ENCODE measurements at regions not wholly inside any gene's neighbourhood (a gene's known extent, or its start where the extent isn't known, plus 50 kb on each side); places are given as distances from the start of the nearest gene placed in this dataset.

DNA sequence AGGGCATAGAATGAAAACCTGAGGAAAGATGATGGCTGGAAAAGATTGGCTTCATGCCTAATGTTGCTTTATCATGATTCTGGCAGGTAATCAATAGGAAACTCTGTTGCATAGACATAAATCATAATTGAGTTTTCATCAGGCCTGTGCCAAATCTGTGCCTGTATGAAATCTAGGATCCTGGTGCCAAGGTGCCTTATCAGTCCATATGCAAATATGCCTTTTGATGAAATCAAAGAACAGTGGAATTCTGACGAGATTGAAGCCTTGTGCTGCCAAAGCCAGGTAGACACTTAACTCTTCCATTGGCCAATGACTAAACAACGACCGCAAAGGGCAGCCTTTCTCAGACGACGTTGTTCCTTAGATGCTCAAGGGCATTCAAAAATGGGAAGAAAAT, 170.0 kb upstream of the CRIM1 start:
- WGBS, 2 experiments (ENCODE audit: extremely low coverage in 1 of 2, insufficient coverage in 1 of 2, insufficient read length in 1 of 2, insufficient replicate concordance in 2 of 2, low coverage in 1 of 2, low lambda C conversion rate in 2 of 2, missing lambda C conversion rate in 1 of 2), result 96% methylated on average over 5 of the region's 5 CpGs; no CpG with 5 or more reads in 1 of the 2 experiments
- Histone ChIP-seq H3K4me2 (ENCODE audit: insufficient read depth in 1 of 2, low read depth in 2 of 2, low read length in 2 of 2) (no peak overlapping the region), H2BK15ac (ENCODE audit: low read length) (no peak overlapping the region), H3K14ac (ENCODE audit: insufficient read length) (no peak overlapping the region), H3K9ac (replicated peaks in 1 of 4; ENCODE audit: extremely low read depth in 1 of 4, low read depth in 3 of 4, low read length in 3 of 4) (no peak overlapping the region), H3K27ac (ENCODE audit: low read depth, low read length) (no peak overlapping the region), H3K4me3 (ENCODE audit: extremely low read depth in 1 of 4, insufficient read depth in 2 of 4, low read depth in 3 of 4, low read length in 4 of 4) (no peak overlapping the region), H4K8ac (ENCODE audit: extremely low read depth, insufficient read depth, low read length) (no peak overlapping the region), H3K4ac (replicated peaks; ENCODE audit: insufficient read length, low read depth, low read length) (no peak overlapping the region), H4K5ac (ENCODE audit: insufficient read length, low read depth, low read length) (no peak overlapping the region), H3K18ac (ENCODE audit: extremely low read depth, low read length) (no peak overlapping the region), H3K56ac (replicated peaks; ENCODE audit: insufficient read length, low read depth, low read length) (no peak overlapping the region), H4K91ac (replicated peaks; ENCODE audit: insufficient read length, low read length) (no peak overlapping the region), H3K9me3 (ENCODE audit: insufficient read depth in 2 of 2, low read depth in 1 of 2, low read length in 1 of 2) (no peaks in the 10 kb centered on the region), H2BK5ac (ENCODE audit: low read depth, low read length) (no peak overlapping the region), H3K79me1 (ENCODE audit: low read depth, low read length) (no peaks in the 10 kb centered on the region), H2BK120ac (replicated peaks; ENCODE audit: low read depth, low read length) (no peak overlapping the region), H2BK20ac (ENCODE audit: low read length) (no peak overlapping the region), H4K20me1 (replicated peaks in 1 of 2; ENCODE audit: control insufficient read depth in 1 of 2, insufficient read depth in 2 of 2, low read length in 2 of 2) (no peaks in the 10 kb centered on the region), H3K27me3 (replicated peaks in 1 of 4; ENCODE audit: control insufficient read depth in 3 of 4, extremely low read depth in 1 of 4, insufficient read depth in 3 of 4, low read length in 3 of 4) (no peaks in the 10 kb centered on the region), H2AFZ (ENCODE audit: low read length) (no peak overlapping the region), H3K79me2 (ENCODE audit: control insufficient read depth in 1 of 2, insufficient read depth in 2 of 2, low read length in 2 of 2) (no peaks in the 10 kb centered on the region), H3K36me3 (ENCODE audit: control insufficient read depth in 2 of 4, insufficient read depth in 4 of 4, low read length in 3 of 4) (no peaks in the 10 kb centered on the region; a peak in 1 of 8 replicates), H2AK5ac (ENCODE audit: low read depth, low read length) (no peak overlapping the region), H2BK12ac (ENCODE audit: low read depth, low read length) (no peak overlapping the region), H3K23me2 (ENCODE audit: low read depth, low read length) (no peaks in the 10 kb centered on the region), H3K4me1 (replicated peaks in 1 of 4; ENCODE audit: control insufficient read depth in 3 of 4, insufficient read depth in 4 of 4, low read length in 3 of 4) (no peaks in the 10 kb centered on the region), H3K23ac (ENCODE audit: insufficient read length) (no peak overlapping the region)
- TF ChIP-seq POLR2AphosphoS5 (IDR thresholded peaks at IDR 0.05; ENCODE audit: low read depth, low read length) (no peak), SAP30 (IDR thresholded peaks at IDR 0.05; ENCODE audit: insufficient read depth, insufficient replicate concordance, low read length) (no peak)
- CTCF ChIA-PET (ENCODE audit: partially characterized antibody), result no interaction called here
- POLR2A ChIA-PET (ENCODE audit: partially characterized antibody), result no interaction called here
- no peak for DNase-seq (ENCODE audit: low read depth in 1 of 2, low spot score in 2 of 2)
- FAIRE-seq, result no peak

Data from H1 (cell line).